NCI-H1930 (cell line): ENCODE measurements at regions not wholly inside any gene's neighbourhood (a gene's known extent, or its start where the extent isn't known, plus 50 kb on each side); places are given as distances from the start of the nearest gene placed in this dataset.
"Not testable (repeated sequence)": the region's sequence is repeated elsewhere in the genome, so short reads cannot be mapped to it uniquely, and the experiment has no call there.

Experiments used
- DNase-seq, 2 experiments: peaks; one replicate each; lab custom pipeline; 2025; lab: John Stamatoyannopoulos, UW

- DNase-seq = not testable (repeated sequence)
Observed at GRCh38 chr15:88965097-88965496, 51.9 kb upstream of the MFGE8 start.

GRCh38 chr15:88970232-88970631 is 57.1 kb upstream of the MFGE8 start:
- no peak for DNase-seq

- no peak for DNase-seq
Observed at GRCh38 chr15:88974392-88974791, 61.2 kb upstream of the MFGE8 start.

- no peak for DNase-seq
Observed at GRCh38 chr15:88975891-88976290, 62.7 kb upstream of the MFGE8 start.

GRCh38 chr15:88976656-88977055 is 63.5 kb upstream of the MFGE8 start:
- DNase-seq = no peak

GRCh38 chr15:88979674-88980073 is 66.5 kb upstream of the MFGE8 start:
- no peak for DNase-seq

- DNase-seq = no peak
Observed at GRCh38 chr15:88980498-88980897, 67.3 kb upstream of the MFGE8 start.

GRCh38 chr15:88981244-88982215 is 68.4 kb upstream of the MFGE8 start:
- no peak for DNase-seq

GRCh38 chr15:88982304-88982945 is 69.2 kb upstream of the MFGE8 start:
- no peak for DNase-seq

- no peak for DNase-seq
Observed at GRCh38 chr15:88982946-88983342, 69.8 kb upstream of the MFGE8 start.

GRCh38 chr15:88983861-88984429 is 70.8 kb upstream of the MFGE8 start:
- no peak for DNase-seq

- DNase-seq = no peak
Observed at GRCh38 chr15:88985547-88986393, 72.6 kb upstream of the MFGE8 start.

GRCh38 chr15:88986949-88987590 is 73.9 kb upstream of the MFGE8 start:
- DNase-seq = no peak

- DNase-seq = no peak
Observed at GRCh38 chr15:88987591-88987933, 74.4 kb upstream of the MFGE8 start.

GRCh38 chr15:88987934-88988671 is 74.9 kb upstream of the MFGE8 start:
- no peak for DNase-seq

- no peak for DNase-seq
Observed at GRCh38 chr15:88989578-88989977, 76.4 kb upstream of the MFGE8 start.

GRCh38 chr15:88990185-88990679 is 77.1 kb upstream of the MFGE8 start:
- peak in 1 of 2 experiments; percentile 16 for DNase-seq

- no peak for DNase-seq
Observed at GRCh38 chr15:88992216-88992615, 79.0 kb upstream of the MFGE8 start.

GRCh38 chr15:88992912-88993376 is 79.8 kb upstream of the MFGE8 start:
- DNase-seq = no peak

GRCh38 chr15:88993662-88994061 is 80.5 kb upstream of the MFGE8 start:
- DNase-seq = no peak

- no peak for DNase-seq
Observed at GRCh38 chr15:88994286-88994685, 81.1 kb upstream of the MFGE8 start.
